ENCODE measurements at regions not wholly inside any gene's neighbourhood (a gene's known extent, or its start where the extent isn't known, plus 50 kb on each side); places are given as distances from the start of the nearest gene placed in this dataset.

DNA sequence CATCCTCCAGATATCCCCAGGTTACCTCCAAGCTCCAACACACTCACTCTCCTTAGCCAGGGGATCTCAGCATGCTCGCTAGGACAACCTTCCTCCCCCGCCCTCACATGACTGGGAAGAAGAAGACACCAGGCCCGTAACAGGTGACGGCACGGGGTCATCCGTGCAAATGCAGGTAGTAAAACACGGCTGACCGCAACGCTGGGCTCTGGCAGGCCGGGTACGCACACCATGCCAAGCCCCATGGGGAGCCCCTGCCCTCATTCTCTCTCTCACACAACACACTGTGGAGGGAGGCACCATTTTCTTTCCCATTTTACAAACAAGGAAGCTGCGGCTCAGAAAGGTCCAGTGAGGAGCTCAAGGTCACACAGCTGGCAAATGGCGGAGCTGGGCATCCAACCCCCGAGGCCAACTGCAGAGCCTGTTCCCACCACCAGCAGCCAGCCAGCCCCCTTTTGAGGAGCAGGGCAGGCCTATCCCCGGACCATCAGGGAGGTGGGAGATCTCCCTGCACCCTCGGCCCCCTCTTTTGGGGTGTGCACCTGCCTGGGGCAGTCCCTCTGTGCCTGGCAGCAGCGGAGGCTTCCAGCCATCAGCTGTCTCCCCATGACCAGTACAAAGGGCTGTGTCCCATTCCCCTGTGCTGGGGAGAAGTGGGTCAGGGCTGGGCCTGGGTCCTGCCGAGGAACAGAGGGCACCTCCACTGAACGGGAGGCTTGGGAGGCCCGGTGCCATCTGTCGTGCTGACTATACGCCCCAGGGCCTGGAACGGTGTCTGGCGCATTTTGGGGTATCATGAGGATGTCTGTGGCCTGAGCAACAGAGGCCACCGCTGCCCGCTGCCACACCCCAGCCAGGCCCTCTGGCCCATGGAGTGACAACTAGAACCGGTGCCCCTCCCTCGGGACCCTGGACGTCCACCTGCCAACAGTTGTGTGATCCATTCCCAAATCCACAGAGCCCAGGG, 280.9 kb downstream of the CTTN start:
- no peak for DNase-seq

DNA sequence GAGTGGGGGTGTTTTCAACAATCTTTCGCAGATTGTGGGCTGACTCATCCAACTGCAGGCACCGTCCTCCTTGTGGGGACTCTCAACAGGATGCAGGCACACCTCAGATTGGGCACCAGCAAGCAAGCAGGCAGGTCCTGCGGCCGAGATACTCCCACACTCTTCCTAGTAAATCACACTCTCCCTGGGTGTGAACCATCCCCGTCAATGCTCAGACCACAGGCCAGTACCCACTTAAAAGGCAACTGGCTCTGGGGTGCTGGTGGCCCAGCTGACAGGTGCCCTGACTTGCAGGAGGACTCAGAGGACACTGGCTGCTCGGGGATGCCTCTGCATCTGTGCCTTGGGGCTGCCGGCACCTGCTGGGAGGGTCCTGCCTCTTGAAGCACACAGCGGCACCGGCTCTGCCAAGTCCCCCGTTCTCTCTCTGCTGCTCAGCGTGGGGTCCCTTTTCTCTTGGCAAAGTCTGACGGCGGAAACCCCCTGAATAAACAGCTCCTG, 282.5 kb downstream of the CTTN start:
- no peak for DNase-seq

DNA sequence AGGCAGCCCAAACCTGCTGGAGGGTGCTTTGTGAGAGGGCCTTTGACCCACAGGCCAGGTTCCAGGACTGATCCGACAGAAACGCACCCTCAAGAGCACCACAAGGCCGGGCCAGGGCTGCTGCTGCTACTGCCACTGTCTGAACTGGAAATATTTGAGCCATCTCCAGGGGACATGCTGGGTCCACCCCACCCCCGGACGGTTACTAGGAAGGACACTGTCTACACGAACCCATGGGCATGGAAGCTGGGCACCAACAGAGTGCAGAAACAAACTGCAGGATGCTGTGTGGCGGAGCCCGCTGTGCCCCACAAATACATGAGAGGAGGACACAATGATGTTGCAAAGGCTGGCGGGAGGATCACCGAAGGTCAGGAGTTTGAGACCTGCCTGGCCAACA, 283.7 kb downstream of the CTTN start:
- no peak for DNase-seq

DNA sequence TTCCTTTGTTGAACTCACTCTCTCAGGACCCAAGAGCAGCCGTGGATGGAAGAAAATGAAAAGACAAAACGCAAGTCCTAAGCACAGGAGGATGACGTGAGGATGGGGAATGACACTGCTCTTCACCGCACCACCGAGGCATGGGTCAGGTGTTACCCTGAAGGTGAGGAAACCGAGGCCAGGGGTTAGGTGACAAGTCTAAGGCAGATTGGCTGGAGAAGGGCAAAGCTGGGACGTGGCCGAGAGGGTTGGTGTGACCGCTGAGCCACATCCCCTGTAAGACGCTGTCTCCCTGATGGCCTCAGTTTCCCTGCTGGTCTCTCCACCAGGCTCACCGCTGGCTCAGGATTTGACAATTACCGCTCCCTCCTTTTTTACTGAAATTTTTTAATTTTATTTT, 284.4 kb downstream of the CTTN start:
- no peak for DNase-seq

DNA sequence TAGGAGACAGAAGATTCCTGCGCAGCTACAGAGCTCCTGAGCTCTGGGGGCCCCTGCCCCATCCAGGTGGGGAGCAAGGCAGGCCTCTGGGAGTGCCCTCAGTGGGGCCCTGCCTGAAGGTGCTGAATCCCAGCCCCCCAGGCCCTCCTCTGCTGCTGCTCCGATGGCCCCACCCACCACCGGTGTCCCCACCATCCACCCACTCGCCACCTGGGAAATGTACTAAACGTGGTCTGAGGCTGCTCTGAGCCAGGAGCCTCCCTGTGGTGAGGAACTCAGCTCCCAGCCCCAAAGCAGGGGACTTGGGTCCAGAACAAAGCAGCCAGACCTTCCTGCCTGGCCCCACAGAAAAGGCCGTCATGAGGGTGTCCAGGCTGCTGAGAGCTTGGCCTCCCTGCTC, 289.4 kb downstream of the CTTN start:
- DNase-seq = no peak

DNA sequence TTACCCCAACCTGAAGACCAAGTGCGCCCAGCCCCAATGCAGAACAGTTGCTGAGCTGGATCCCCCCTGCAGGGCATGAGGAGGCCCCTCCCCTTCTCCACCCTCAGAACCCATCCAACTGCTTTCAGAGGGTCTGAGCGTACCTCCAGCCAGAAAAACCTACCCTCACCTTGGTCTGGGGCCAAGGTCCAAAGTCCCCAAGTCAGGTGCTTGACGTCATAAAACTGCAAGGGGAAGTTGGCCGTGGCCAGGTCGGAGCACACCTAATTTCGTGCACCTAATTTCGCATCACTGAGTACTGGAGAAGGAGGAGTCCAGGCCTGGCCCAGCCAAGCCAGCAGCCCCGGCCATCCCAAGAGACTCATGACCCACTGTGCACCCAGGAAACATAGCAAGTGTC, 289.8 kb downstream of the CTTN start:
- DNase-seq = no peak

DNA sequence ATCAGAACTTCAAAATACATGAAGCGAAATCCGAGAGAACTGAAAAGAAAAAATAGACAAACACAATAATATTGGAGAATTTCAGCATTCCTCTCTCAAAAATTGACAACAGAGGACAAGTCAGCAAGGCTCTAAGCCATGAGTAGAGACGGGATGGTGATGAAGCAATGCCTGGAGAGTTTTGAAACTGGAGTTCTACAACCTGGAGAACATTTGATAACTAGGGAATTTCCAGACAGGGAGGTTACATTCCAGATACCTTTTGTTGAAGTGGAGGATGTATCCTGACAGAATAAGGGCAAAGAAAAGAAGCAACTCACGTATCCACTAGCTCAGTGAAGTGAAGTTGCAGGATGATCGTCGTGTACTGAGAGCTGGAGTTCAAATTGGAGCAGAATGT, 291.4 kb downstream of the CTTN start:
- DNase-seq = no peak

DNA sequence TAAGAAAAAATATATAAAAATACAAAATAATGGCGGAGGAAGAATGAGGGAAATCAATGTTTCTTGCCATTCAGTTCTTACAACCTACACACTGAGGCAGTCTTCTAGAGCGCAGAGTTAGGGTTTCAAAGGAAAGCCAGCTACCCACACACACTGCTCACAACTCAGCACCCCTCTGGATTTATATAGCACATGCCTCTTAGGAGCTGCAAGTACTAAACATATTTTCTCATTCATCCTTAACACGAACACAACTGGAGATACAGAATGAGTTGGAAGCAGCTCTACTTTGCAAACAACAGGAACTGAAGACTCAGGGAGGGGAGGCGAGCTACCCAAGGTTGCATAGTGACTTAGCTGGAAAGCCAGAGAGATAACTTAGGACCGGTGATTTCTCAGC, 293.8 kb downstream of the CTTN start:
- DNase-seq = no peak

DNA sequence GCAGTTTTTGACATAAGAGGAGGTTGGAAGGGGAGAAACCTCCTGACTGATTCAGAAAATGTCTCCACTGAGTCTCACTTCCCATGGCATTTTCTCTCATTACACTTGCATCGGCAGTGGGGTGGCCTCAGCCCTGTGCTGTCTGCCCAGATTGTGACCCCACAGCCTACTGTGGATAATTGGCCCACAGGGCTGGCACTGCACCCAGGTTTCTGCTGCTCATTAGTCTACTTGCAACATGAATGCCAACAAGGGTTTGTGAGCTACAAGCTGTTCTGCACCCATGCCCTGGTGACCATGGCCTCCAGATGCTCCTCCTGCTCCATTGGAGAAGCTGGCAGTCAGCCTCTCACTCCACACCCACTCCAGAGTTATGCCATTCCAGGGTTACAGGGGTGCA, 296.0 kb downstream of the CTTN start:
- no peak for DNase-seq

DNA sequence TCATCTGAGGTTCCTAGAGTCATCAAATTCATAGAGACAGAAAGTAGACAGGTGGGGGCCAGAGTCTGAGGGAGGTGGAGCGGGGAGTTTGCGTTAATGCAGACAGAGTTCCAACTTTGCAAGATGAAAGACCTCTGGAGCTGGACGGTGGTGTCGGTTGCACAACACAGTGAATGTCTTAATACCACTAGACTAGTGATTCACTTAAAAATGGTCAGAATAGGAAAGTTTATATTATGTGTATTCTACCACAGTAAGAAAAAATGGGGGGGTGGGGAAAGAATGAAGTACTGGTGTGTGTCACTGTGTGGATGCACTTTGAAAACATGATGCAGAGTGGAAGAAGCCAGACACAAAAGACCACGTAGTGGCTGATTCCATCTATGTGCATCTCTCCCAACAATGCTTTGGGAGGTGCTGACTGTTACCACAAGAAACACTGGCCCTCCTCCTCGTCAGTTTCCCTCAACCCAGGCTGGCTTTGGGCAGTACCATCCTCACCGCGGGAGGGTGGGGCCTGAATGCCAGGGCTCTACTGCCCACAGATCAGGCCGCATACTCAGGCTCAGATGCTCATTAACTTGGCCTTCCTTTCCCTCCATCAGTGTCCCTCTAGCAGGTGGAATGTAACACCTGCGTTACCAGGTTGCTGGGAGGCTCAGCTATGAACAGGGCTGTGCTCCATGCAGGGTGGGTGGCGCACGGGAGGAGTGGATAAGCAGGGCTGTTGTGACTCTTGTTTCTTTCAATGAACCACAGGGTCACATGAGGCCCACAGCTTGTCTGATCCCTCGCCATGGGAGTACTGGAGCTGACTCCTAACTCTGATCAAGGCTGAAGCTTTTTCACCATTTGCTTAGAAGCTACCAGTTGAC, 297.0 kb downstream of the CTTN start:
- no peak for DNase-seq

DNA sequence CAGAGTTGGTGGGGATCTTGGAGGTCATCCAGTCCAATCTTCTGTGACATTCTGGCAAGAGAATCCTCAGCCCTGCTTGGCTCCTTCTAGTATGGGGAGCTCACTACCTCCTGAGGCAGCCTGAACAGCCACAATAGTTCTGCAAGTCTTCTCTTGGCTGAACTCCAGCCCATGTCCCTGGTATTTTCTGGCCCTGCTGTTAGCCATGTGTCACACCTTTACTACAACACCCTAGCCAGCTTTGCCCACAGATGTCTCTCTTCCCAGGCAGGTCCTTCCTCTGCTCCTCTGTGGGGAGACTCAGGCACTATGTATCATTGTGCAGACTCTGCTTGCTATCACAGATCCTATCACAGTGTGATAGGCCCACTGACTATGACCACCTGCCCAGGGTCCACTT, 297.7 kb downstream of the CTTN start:
- DNase-seq = no peak

DNA sequence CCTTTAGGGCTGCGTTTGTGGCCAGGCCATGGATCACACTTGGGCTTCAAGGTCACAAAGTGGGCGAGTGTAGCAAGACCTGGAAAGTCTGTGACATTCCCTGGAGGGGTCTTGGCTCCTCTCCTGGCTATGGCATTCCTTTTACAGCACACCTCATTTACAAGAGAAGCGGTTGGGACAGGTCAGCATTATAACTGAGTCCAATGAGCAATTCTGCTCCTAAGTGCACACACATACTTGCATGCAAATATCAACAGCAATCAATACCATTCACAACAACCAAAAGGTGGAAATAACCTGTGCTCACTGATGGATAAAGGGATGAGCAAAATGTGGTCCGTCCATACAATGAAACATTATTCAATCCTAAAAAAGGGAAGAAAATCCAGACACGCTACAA, 298.2 kb downstream of the CTTN start:
- DNase-seq = no peak

DNA sequence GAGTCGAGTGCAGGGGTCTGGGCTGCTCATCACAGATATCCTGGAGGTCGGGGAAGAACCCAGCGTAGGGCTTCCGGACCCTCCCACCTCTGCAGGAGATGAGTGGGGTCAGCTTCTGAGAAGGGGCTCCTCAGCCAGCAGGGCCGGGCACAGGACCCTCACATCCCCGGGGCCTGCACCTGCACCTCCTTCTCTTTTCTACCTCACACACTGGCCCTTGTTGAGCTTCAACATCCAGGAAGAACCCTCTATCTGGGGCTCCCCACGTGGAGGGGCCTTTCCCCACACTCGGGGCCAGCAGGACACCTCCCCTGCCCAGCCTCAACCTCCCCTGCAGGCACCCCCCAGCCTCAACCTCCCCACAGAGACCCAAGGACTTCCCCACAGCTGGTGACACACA, 299.4 kb downstream of the CTTN start:
- DNase-seq = no peak

DNA sequence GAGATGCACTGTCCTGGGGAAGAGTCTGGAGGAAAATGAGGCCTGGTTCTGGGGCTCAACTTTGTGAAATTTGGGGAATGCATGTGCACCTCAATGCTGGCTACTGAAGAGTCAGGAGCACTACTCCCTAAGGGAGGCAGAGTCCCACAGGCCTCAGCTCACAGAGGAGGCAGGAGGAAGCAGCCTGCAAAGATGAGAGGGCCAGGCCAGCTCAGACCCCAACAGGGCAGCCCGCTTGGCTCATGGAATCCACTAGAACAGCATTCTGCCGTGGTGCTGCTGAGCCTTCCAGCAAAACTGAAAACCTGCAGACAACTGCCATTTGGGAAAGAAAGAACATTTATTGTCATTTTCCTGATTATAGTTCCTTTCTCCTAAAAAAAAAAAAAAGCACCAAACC, 300.5 kb downstream of the CTTN start:
- no peak for DNase-seq

DNA sequence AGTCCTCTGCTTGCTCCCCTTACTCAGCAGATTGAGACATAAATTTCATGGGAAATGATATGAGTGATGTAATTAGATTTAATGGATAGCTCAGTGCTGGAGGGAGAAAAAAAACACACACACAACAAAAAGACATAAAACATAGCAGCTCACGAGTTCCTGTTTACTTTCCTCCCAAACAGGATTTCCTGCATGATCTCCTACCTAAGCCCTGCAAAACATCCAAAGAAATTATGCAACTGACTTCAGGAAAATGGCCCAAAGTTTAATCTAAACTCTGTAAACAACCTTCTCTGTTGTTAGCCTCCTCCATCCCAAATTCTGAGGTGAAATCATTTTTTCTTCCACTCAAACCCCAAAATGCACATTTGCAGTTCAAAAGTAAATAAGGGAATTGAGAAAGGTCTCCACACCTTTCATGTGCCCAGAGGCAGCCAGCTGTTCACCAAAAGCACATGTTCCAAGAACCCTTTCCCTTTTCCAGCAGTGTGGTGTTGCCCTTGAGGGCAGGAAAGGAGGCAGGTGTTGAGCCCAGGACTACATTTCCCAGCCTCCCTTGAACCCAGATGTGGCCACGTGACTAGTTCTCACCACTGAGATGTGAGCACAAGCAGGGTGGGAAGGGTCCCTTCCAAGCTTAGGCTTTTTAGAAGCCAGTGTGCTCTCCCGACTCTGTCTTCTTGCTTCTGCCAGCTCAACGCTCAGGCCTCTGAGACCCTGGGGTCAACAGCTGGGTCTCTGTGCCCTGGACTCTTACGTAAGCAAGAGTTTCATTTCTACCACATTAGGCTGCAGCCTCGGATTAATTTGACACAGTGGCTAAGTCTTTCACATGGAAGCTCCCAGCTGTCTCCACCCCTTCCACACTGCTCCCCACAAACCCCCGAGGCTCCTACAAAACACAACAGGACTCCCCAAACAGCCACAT, 301.2 kb downstream of the CTTN start:
- no peak for DNase-seq

DNA sequence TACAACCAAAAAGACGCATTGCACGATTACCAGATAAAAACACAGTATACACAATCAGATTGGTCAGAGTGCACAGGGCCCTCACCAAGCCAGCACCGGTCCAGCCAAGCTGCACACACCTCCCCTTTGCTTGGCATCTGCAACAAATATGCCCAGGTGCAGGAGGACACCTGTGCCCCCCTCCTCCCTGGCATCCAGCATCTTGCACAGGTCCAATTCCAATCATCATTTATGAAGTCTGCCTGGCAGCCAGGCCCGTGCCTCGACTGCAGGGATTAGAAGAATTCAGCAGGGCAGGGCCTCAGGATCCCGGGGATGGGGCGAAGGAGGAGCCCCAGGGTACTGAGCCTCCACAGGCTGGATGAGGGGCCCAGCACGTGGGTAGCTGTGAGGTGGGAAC, 302.1 kb downstream of the CTTN start:
- DNase-seq = no peak

DNA sequence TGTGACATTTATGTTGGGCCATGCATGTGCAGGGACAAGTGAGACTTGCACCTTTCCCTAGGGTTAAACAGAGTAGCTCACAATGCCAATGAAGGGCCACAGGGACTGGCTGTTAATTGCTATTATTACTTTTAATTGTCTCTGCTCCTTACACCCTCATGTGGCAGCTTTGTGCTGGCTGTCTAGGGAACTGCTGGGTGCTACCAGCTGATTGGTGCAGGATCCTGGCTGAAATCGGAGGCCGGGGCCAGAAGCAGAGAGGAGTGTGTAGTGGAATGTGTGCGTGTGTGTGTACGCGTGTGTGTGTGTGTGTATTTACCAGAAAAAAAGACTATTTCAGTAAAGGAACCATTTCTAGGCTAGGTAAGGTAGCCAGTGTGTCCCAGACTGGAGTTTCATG, 302.5 kb downstream of the CTTN start:
- no peak for DNase-seq

DNA sequence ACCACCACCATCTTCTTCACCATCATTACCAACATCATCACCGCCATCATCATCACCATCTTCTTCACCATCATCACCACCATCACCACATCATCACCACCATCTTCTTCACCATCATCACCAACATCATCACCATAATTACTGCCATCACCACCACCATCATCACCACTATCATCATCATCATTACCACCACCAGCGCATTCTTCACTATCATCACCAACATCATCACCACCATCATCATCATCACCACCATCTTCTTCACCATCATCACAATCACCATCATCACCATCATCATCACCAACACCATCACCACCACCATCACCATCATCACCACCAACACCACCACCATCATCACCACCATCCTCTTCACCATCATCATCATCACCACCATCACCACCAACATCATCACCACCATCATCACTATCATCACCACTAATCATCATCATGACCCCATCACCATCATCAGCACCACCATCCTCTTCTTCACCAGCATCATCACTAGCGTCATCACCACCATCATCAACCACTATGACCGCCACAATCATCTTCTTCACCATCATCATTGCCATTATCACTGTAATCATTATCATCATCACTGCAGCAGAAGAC, 303.8 kb downstream of the CTTN start:
- no peak for DNase-seq

DNA sequence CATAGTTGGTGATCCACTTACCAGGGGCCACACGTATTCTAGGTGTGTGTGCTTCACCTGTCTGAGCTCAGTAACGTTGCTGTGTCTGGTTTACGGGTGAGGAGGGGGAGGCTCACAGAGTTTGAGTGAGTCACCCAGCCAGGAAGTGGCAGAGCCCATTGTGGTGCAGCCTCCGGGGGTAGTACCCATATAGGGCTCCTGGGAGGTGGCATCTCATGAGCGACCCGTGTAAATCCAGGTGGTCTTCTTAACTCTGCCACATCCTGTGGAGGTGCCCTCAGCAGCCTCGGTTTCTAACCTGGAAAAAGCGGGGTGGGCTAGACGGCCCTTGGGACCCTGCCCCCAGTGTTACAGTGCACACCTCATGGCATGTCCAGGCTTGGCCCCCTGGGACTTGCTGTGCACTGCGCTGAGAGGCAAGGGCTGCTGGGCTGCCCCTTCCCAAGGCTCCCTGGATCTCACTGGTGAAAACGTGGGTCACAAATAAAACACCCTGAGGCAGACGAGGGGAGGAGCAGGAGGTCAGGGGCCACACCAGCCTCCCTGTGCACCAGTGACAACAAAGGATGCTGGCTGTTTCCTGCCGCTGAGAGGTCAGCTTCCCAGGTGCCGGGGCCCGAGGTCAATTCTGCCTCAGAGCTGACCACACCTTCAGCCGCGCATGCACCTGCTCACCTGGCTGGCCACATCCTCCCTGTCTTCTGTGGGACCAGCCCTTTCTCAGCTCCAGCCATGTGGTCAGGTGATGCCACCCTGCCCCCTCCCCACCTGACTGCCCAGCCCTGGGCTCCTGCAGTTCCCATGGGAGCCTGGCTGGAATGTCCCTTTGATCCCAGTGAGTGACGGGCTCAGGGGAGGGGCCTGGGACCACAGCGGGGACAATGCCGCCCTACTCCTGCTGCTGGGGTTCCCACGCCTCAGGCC, 305.1 kb downstream of the CTTN start:
- DNase-seq = no peak

DNA sequence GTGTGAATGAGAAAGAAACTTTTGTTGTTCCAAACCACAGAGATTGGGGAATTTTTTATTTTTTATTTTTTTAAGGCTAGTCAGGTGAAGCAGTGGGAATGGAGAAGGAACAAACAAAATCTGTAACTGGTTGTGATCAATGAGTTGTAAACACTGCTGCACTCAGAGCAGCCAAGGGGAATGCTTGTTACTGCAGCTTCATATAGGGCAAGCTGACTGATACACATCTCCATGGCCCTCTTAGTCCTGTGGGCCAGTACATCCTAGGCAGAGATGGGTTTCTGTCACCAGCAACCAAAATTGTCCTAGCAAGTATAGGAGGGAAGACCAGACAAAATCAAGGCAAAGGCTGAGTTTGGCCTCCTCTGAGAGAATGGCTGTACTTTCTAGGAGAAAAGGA, 306.8 kb downstream of the CTTN start:
- no peak for DNase-seq

DNA sequence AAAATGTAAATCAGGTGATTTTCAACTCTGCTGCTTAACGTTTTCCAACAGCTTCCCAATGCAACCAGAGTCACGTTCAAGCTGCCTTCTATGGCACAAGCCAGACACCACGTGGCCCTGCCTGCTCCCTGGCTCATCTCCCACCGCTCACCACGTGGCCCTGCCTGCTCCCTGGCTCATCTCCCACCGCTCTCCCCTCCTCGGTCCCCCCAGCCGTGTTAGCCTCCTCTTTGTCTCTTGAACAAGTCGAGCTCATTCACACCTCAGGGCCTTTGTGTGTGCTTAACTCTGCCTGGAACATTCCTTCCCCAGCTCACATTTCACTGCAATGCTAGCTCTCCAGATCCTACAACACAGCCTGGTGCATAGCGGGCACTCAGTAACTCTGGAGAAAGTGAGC, 307.6 kb downstream of the CTTN start:
- DNase-seq = no peak
